ENCODE measurements at regions not wholly inside any gene's neighbourhood (a gene's known extent, or its start where the extent isn't known, plus 50 kb on each side); places are given as distances from the start of the nearest gene placed in this dataset.

DNA sequence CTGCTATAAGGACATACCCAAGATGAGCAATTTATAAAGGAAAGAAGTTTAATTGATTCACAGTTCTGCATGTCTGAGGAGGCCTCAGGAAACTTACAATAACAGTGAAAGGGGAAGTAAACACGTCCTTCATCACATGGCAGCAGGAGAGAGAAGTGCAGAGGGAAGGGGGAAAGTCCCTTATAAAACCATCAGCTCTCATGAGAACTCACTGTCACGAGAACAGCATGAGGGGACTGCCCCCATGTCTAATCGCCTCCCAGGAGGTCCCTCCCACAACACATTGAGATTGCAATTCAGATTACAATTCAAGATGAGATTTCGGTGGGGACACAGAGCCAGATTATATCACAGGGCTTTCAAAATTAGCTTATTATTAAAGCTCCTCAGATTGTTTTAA, 209.5 kb upstream of the PPP3CA start:
- H3K4me3 Mint-ChIP-seq (ENCODE audit: unreplicated experiment): no peak overlapping the region
- H3K27me3 Mint-ChIP-seq (ENCODE audit: low read depth): peaks cover 7% of the 10 kb centered on the region
- H3K4me1 Mint-ChIP-seq (ENCODE audit: low read depth): no peaks in the 10 kb centered on the region
- DNase-seq (ENCODE audit: low spot score): no peak
- peaks cover 2% of the 10 kb centered on the region for H3K36me3 Mint-ChIP-seq (ENCODE audit: low read depth)
- peaks cover 14% of the 10 kb centered on the region for H3K9me3 Mint-ChIP-seq (ENCODE audit: low read depth)
- TF ChIP-seq, protein P1, sequence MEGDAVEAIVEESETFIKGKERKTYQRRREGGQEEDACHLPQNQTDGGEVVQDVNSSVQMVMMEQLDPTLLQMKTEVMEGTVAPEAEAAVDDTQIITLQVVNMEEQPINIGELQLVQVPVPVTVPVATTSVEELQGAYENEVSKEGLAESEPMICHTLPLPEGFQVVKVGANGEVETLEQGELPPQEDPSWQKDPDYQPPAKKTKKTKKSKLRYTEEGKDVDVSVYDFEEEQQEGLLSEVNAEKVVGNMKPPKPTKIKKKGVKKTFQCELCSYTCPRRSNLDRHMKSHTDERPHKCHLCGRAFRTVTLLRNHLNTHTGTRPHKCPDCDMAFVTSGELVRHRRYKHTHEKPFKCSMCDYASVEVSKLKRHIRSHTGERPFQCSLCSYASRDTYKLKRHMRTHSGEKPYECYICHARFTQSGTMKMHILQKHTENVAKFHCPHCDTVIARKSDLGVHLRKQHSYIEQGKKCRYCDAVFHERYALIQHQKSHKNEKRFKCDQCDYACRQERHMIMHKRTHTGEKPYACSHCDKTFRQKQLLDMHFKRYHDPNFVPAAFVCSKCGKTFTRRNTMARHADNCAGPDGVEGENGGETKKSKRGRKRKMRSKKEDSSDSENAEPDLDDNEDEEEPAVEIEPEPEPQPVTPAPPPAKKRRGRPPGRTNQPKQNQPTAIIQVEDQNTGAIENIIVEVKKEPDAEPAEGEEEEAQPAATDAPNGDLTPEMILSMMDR (IDR thresholded peaks at IDR 0.05): no peak
- H3K27ac Mint-ChIP-seq (ENCODE audit: unreplicated experiment): no peak overlapping the region

DNA sequence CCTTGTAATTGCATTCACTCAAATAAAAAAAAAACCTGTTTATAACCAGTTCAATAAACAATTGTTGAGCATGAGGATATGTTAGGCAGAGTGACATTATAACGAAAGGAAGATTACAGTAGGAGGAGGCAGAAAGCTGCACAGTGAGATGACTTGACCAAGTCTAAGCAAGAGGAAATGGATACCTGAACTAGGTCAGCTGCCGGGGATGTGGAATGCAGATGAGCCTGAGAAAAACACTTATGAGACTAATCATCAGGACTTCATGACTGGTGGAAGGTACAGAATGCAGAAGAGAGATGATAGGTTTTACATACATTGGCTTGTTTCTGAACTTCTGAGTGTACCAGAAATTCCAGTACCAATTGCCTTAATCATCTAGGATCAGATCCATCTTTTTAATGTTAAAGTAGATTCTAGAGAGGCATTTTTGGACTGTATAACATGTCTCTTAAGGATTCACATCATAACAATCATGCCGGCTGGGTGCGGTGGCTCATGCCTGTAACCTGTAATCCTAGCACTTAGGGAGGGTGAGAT, 208.1 kb upstream of the PPP3CA start:
- DNase-seq (ENCODE audit: low spot score): no peak
- no peak overlapping the region for H3K4me3 Mint-ChIP-seq (ENCODE audit: unreplicated experiment)
- peaks cover 14% of the 10 kb centered on the region for H3K9me3 Mint-ChIP-seq (ENCODE audit: low read depth)
- H3K27me3 Mint-ChIP-seq (ENCODE audit: low read depth): peaks cover 6% of the 10 kb centered on the region
- peaks cover 2% of the 10 kb centered on the region for H3K36me3 Mint-ChIP-seq (ENCODE audit: low read depth)
- no peak overlapping the region for H3K27ac Mint-ChIP-seq (ENCODE audit: unreplicated experiment)
- H3K4me1 Mint-ChIP-seq (ENCODE audit: low read depth): no peaks in the 10 kb centered on the region
- TF ChIP-seq, protein P1 (IDR thresholded peaks at IDR 0.05): no peak

DNA sequence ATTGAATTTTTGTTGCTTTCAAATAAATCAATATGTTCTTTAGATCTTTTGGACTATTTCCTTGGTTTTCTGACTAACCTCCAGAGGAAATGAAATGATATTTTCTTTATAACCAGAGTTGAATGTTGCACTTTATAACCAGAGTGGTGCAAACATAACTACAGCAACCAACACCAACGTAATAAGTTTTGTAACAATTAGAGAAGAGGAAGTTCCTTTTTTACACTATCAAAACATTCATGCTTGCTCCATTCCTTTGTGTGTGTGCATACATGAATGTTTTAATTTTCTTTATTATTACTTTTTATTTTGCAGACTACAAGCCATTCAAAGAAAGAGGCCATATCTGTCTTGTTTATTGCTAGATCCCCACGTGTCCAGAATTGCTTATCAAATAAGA, 193.0 kb upstream of the PPP3CA start:
- H3K9me3 Mint-ChIP-seq (ENCODE audit: low read depth): peaks cover 25% of the 10 kb centered on the region
- no peak for DNase-seq (ENCODE audit: low spot score)
- H3K27ac Mint-ChIP-seq (ENCODE audit: unreplicated experiment): no peak overlapping the region
- TF ChIP-seq, protein P1 (IDR thresholded peaks at IDR 0.05): no peak
- peaks cover 3% of the 10 kb centered on the region for H3K4me1 Mint-ChIP-seq (ENCODE audit: low read depth)
- no peaks in the 10 kb centered on the region for H3K27me3 Mint-ChIP-seq (ENCODE audit: low read depth)
- no peak overlapping the region for H3K4me3 Mint-ChIP-seq (ENCODE audit: unreplicated experiment)
- peaks cover 2% of the 10 kb centered on the region for H3K36me3 Mint-ChIP-seq (ENCODE audit: low read depth)

DNA sequence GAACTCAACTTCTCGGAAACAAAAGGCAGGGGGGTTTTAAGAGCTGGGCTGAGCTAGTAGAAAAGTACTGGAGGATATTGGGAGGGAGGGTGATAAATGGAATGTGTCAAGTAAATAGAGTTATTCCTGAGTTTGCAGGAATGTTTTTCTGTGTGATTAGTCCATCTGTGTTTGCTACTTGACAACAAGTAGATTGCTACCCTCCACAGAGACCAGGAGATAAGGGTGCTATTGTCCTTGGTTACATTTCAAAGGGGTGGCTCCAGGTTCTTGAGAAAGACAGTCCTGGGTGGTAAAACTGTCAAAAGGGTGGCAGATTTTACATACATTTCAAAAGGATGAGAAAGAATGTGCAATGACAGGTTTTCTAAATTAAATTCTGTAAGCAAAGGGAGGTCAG, 181.2 kb upstream of the PPP3CA start:
- Mint-ChIP-seq H3K4me1 (ENCODE audit: low read depth) (no peaks in the 10 kb centered on the region), H3K27ac (ENCODE audit: unreplicated experiment) (no peak overlapping the region), H3K4me3 (ENCODE audit: unreplicated experiment) (no peak overlapping the region), H3K27me3 (ENCODE audit: low read depth) (peaks cover 15% of the 10 kb centered on the region), H3K9me3 (ENCODE audit: low read depth) (peaks cover 10% of the 10 kb centered on the region), H3K36me3 (ENCODE audit: low read depth) (no peaks in the 10 kb centered on the region)
- no peak for DNase-seq (ENCODE audit: low spot score)
- TF ChIP-seq, protein P1 (IDR thresholded peaks at IDR 0.05): no peak

DNA sequence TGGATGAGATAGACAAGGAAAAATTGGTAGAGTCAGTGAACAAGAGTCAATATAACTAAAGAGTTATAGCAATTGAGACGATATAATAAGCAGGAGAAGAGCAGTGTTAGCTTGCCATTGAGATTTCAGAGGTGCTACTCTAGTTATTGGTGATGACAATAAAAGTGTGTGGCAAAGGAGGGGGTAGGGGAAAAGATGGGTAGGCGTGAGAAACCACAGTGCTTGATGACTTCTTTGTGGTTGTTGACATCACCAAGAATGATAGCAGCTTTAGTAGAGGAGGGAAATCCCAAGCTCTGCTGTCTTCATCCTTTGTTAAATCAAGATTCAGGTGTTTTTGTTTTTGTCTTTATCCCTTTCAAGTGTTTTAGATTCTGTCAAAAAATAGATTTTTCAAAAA, 179.9 kb upstream of the PPP3CA start:
- Mint-ChIP-seq H3K27ac (ENCODE audit: unreplicated experiment) (no peak overlapping the region), H3K36me3 (ENCODE audit: low read depth) (no peaks in the 10 kb centered on the region), H3K4me1 (ENCODE audit: low read depth) (no peaks in the 10 kb centered on the region), H3K4me3 (ENCODE audit: unreplicated experiment) (no peak overlapping the region), H3K27me3 (ENCODE audit: low read depth) (peaks cover 15% of the 10 kb centered on the region), H3K9me3 (ENCODE audit: low read depth) (peaks cover 10% of the 10 kb centered on the region)
- TF ChIP-seq, protein P1 (IDR thresholded peaks at IDR 0.05): no peak
- DNase-seq (ENCODE audit: low spot score): no peak
